CD4-positive, alpha-beta T cell treated with Interleukin-2 at 100 ng/mL for 4 hours (primary cell): ENCODE measurements at regions not wholly inside any gene's neighbourhood (a gene's known extent, or its start where the extent isn't known, plus 50 kb on each side); places are given as distances from the start of the nearest gene placed in this dataset.

Source experiments
- DNase-seq: peaks from one replicate; pipeline ENCODE4 v3.0.0-alpha.2; 2020; ENCODE audit warnings: low spot score

DNA sequence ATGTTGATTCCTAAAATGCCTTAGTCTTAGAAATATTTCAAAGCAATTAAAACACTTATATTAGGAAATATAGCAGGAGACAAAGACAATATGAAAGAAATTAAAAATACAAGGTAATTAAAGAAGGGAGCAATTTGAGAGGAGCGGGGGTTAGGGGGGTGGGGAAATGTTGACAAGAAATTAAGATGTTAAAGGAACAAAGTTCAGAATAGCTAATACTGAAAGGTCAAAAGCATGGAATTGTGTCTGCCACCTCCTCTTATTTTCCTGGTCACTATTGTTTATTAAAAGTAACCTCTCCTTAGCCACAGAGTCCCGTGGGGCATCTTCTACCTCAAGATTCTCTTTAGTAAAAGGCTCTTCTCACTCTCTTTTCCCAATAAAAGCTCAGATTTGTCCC is 244.1 kb downstream of the MREG start:
- DNase-seq: no peak

DNA sequence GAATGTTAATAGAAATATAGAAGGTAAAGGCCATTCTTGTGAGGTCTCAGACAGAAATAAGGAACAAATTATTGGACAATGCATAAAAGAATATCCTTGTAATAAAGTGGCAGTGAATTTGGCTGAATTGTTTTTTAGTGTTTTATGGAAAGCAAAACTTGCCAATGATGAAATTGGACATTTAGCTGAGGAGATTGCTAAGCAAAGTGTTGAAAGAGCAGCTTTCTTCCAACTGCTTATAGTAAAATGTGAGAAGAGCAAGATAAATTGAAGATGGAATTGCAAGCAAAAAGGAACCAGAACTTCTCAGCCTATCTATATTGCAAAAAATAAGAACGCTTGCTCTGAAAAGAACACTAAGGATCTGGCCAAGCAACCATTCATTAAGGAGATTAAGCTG is 245.7 kb downstream of the MREG start:
- DNase-seq: no peak

DNA sequence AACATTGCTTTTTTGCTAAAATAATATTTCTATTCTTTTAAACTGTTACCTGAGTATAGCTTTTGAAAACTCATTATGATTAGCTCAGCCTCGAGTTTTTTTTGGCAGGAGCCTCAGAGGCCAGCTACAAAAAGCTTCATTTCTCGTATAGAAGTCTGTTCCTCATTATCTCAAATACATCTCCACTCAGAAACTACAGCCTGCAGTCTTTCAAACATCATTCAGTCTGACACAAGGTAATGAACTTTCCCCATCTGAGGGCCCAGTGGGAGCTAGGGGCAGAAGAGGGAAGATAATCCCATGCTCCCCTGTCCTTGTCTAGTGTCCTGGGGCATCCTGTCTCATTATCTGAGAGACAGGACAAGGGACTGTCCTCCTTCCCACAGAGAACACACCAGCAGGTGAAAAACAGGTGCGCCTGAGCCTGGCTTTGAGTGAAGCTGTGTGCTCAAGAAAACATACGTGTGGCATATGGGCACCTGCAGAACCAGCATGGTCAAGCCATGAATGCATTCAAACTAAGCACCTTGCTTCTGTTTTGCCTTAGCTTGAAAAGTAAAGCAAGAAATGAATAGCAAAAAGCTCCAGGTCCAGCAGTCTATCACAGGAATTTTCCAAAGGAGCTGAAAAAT is 247.5 kb downstream of the MREG start:
- no peak for DNase-seq

DNA sequence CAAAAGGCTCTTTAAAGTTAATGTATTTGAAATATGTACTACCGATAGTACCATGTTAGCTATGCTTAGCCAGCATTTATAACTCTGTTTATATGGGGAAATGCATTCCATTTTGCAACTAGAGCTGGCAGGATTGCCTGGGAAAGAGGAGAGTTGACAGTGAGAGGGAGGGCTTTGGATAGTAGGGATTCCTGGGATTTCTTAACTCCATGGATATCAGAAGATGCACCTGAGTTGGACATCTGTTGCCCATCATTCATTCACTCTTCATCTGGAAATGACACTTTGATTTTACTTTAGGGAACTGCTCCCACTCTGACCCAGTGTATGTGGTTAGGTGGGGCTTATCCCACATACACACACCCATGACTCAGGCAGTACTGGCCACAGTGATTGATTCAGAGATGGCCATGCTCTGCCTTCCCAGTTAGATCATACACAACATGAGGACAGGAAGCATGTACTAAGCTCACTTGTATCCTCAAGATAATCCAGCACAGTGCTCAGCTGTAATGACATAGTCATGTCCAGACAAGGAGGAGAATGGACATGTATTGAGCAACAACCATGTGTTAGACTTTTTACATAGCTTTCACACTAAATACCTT is 248.8 kb downstream of the MREG start:
- no peak for DNase-seq

DNA sequence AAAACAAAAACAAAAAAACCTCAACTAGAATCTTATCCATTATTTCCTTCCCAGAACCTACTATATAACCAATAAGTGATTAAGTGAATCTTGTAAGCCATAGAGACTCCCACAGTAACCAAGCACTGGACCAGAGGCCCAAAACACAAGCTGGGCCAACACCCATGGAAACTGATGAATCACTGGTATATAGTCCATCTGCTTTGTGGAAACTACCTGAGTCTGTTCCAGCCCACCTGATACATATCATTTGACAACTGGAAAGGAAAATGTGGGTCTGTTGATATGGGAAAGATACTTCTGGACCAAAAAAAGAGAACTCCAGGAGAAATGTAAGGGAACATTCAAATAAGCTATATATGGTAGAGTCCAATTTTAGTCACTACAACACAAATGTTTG is 252.8 kb downstream of the MREG start:
- DNase-seq: no peak

DNA sequence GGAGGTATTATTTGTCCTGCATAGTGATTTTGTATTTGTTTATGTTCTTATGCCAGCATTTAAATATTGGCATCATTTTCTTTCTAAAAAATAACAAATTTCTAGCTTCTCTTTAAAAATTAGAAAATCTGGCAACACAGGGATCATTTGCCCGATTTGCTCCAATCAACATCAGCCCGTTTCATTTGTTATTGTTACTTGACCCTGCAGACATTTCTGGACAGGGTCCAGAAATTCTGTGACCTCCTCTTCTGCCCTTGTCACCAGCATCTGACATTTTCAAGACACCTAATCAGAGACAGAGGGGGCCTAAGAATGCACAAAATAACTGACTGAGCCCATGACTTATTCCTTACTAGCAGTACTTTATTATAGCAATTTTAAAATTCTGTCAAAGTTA is 253.3 kb downstream of the MREG start:
- no peak for DNase-seq

DNA sequence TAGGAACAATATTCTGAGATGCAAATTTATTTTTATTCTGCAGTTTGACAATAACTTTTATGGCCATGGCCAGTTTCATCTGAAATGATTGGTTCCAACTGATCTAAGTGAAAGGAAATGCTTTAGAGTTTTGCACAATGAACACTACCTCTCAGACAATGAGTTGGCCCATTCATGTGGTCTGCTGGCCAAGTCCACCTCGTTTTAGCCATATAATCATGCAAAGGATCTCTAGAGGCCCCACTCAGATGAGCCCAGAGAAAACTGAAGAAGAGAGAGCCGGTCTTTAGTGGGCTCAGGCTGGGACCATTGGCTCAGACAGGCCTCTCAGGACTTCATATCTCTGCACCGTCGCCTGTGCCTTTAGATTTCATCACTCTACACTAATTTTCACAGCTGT is 254.7 kb downstream of the MREG start:
- DNase-seq: no peak

DNA sequence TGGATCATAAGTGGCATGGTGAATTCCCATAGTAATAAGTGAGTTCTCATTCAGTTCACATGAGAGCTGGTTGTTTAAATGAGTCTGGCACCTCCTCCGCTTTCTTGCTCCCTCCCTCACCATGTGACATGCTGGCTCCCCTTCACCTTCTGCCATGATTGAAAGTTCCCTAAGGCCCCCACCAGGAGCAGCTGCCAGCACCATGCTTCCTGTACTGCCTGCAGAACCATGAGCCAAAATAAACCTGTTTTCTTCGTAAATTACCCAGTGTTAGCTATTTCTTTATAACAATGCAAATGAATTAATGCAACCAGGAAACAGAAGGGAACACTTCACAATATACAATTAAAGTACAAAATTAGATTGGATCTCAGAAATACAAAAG is 257.0 kb downstream of the MREG start:
- no peak for DNase-seq

DNA sequence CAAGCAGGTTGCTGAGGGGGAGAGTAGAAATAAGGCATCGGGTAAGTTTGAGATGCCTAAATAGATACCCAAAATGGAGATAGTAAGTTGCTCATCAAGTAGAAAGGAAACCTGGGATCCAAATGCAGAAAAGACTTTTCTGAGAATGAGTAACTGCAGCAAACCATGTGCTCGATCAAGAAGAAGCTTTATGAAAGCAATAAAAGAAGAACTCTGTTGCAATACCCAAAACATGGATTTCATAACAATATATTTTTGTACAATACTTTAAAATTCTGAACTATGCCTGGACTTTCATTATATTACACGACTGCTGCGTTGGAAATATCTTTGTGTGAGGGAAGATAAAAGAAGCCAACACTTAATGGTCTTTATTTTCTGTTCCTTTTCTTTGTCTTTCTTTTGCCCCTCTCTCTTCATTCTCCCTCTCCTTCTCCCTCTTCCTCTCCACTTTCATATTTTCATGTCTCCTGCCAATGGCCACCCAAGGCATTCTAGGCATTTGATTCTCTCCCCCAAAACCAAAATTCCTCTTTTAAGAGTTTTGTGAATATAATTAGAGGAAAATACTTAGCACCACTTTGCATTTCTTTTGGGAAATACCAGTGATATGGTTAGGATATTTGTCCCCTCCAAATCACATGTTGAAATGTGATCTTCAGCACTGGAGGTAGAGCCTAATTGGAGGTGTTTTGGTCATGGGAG is 257.6 kb downstream of the MREG start:
- DNase-seq: no peak

DNA sequence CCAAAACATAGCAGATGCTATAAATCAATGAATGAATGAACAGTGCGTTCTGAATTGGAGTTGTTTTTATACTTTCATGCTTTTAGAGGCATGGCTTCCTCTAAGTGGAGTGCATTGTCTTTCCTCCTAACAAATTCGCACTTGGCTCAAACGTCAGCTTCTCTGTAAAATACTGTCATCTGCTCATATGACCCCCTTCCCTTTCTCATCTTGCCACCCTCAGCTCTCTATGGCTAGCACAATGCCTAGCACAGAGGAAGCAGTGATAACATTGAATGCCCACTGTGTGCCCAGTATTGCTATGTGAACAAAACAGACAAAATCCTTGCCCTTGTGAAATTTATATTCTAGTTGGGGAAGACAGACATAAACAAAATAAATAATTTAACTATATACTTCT is 258.8 kb downstream of the MREG start:
- no peak for DNase-seq

DNA sequence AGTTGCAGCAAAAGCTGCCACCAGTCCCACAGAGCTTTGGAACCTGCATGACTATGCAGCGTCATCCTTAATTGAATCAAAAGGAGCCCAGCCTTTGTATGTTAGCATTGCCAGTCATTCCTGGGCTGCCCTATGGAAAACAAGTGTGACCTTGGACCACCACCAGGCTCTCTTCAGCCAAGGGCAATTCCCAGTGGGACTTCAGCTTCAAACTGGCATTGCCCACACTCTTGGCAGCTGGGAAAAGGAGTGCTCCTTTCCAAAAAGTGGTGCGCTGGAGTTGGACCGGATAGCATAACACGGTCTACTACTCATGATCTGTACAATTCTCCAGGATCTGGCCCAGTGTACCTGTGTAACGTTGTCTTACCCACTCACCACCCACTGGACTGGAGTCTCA is 259.5 kb downstream of the MREG start:
- DNase-seq: no peak

DNA sequence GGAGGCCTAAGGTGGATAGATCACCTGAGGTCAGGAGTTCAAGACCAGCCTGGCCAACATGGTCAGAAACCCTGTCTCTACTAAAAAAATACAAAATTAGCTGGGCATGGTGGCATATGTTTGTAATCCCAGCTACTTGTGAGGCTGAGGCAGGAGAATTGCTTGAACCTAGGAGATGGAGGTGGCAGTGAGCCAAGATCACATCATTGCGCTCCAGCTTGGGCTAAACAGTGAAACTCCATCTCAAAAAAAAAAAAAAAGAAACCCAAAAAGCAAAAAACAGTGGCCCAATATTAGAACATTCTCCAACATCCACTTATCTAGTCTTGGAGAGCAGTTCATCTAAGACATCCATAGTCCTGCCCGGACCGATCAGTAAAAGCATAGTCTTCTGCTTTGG is 260.4 kb downstream of the MREG start:
- no peak for DNase-seq

DNA sequence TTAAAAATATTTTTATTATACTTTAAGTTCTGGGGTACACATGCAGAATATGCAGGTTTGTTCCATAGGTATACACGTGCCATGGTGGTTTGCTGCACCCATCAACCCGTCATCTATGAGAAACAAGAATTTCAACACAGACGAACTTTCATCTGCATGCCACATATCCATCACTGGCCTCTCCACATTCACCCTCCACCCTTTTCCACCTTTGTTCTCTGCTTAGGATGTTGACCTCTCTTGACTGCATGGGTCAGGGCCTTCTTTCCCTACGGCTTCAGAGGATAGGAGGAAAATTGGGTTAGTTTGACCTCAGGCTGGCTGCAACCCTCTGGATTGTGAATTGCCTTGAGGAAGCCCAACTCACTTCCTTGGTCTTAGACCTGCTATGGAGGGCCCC is 260.9 kb downstream of the MREG start:
- DNase-seq: no peak

DNA sequence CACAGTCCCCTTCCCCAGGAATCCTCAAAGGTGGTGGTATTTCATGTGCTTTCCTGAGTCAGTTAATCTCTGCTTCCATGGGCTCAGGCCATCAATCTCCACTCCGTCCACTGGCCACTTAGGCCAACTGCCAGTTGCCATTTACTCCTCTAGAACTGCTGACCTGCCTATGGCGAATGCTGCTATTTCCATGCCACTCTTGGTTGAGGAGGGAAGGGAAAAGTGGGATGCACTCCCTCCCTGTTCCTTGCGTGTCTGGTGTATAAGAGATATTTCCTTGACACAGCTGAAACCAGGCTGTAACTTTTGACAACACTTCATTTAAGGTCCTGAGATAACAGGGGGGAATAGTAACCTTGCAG is 261.5 kb downstream of the MREG start:
- DNase-seq: no peak

DNA sequence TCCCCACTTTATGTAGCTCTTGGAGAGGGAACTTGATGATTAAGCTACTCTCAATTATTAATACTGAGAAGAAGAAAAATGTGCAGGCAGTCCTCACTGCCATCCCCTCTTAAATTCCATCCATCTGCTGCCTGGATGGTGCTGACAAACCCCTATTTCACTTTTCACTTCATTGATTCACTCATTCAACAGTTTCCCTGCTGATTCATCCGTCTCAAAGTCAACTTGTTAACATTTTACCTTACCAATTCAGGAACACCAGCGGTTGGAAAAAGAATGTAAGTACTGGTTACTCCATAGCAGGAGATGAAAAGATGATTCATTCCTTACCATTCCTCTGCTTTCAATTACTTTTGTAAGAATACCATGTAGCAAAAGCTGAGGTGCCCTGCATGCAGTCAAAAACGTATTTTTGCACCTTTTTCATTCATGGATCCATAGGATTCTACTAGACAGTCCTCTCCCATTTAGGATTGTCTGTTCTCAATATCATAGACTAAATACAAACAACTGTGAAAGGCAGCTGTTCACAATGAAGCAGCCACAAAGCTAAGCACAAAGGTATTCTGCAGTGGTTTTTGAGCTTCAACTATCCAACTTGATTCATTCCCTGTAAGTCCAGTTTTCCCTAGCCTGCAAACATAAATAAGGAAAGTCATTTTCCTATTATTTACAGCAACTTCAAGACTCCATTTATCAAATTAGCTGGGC is 262.0 kb downstream of the MREG start:
- no peak for DNase-seq

DNA sequence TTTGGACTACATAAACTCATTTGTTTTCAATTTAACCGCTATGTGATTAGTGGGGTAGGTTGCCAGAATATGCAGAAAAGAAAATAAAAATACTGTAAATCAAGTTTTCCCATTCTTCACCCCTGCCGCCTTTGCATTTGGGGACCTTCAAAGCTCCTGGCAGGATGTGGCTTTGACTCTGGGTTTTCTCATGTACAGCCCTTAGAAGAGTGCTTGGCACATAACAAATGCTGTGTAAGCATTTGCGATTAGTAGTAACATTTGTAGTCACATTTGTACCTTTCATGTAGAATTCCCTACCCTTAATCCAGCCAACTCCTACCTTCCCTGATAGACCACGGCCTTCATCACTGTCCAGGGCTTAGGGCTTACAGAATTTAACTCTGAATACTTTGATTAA is 262.6 kb downstream of the MREG start:
- no peak for DNase-seq

DNA sequence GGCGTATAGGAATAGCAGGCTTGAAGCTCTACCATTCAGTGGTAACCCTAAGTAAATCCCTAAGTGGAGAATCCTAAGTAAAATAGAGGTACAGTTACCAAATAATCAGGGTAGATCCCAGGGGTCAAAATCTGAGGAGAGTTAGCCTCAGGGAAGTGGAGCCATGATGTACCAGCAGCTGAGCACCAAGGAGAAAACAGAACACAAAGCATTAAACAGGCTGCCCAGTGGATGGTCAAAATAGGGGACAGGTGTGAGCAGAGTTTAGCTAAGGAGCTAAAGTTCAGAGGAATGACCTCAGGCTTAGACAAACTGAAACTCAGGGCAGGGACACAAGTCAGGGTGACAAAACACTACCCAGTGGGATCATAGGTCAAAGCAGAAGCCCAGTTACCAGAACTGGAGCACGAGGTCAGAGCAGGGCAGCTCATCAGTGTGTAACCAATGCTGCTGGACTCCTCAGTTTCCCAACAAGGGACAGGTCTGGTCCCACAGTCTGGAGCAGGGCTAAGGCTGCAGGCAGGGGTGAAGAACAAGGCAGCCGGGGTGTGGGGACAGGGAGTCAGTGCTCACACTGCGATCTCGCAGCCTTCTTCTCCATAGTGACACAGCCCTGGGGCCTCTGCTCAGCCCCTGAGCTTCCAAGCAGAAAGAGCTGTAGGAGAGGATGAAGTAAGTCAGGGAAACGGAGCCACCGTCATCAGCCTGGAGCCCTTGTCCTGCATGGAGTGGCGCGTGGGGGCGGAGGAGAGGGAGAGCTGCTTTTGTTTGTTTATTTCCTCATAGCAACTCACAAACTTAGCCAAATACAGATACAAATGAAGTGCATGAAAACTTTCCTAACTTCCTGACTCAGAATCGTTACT is 264.0 kb downstream of the MREG start:
- no peak for DNase-seq

DNA sequence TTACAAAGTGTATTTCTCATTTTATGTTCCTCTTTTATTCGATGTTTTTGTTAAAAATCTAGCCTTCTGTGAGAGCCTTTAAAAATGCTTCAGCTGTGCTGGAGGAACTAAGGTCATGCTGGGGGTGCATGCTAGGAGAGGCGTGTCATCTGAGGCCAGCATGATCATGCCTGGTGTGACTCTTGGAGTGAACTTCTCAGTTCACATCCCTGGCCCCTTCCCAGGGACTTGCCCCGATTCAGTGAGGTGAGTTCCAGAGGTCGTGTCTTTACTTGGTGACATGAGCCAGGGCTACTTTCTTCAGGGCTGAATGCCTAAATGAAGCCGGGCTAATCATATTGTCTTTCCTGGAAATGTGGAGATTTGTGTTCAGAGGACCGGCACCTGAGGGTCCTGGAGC is 264.9 kb downstream of the MREG start:
- DNase-seq: no peak

DNA sequence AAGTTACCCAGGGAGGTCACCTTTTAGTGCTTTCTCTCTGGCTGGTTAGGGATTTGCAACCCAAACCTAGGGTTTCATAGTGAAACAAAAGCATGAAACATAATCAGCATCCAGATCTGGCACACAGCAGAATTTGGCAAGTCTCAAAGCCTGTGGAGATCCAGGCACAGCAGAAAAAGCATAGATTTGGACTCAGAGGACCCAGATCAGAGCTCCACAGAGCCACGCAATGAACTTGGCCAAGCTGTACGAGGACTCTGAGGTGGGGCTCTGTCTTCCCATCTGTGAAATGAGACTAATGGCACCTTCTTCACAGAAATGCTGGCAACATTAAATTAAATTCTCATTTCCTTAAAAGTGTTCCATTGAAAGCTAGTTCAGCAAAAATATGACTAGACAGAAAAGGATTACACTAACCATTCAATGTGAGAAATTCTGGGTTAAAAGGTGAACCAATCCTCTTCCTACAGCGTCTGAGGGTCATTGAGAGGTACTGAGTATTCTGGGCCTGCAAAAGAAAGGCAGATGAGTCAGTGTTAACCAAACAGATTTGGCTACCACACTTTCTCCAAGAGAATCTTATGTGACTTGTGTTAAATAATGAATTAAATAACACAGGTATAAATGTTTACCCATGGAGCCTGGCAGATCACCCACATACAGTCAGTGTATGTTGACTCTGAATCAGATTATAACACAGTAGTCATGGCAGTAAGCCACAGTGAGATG is 266.3 kb downstream of the MREG start:
- no peak for DNase-seq

DNA sequence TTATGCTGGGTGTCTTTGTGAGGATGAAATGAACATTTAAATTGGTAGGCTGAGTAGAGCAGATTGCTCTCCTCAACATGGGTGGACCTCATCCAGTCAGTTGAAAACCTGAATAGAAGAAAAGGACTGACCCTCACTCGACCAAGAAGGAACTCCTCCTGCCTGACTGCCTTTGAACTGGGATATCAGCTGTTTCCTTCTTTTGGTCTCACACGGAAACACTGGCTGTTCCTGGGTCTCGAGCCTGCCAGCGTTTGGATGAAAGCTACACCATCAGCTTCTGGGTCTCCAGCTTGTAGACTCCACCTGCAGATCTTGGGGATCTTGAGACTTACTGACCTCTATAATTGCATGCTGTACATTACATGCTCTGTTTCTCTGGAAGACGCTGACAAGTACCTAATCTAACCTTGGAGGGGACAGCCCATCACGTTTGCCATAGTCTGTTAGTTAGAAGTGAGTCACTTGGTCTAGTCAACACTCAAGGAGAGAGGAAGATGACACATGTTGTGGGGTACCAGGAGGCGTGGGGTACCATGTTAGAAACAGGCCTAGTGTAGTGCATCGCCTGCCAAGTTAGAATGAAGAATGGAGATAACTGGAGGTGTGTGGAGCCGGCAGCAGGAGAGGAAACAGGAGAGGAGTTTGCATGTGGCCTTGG is 267.0 kb downstream of the MREG start:
- no peak for DNase-seq

DNA sequence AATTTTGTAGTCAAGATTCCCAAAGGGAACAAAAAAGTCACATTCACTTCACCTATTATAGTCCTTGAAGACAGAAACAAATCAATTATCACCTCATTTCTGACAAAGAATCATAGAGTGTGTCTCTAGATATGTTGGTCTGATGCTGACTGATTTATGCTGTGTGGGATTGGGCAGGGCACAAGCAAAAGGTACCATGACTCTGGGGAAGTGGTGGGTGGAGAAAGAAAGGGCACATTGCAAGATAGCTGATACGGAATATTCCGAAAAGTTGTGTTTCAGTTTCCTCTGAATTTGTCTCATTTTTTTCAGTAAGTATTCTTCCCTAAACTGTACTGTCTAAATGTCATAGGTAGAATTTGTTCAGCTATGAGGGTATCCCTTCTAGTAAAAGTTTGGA is 268.0 kb downstream of the MREG start:
- DNase-seq: no peak
